H1 (cell line): ENCODE measurements at regions not wholly inside any gene's neighbourhood (a gene's known extent, or its start where the extent isn't known, plus 50 kb on each side); places are given as distances from the start of the nearest gene placed in this dataset.

Source experiments
- CTCF ChIA-PET: fragments of 300-600 bp; sonication (Branson Sonifier 250); formaldehyde crosslinking; loops from one replicate; lab custom pipeline; 2021; ENCODE audit not compliant: partially characterized antibody; lab: Charles Lee
- POLR2A ChIA-PET: fragments of 300-600 bp; sonication (Branson Sonifier 250); formaldehyde crosslinking; loops from one replicate; lab custom pipeline; 2021; ENCODE audit warnings: inconsistent platforms; ENCODE audit not compliant: partially characterized antibody; lab: Charles Lee
- DNase-seq, 2 experiments: peaks; one replicate each; pipeline versions ENCODE4 v3.0.0 to v3.0.0-alpha.2; 2010 to 2022; ENCODE audit warnings: low spot score in 2 of 2, low read depth in 1 of 2, mixed read lengths in 1 of 2
- FAIRE-seq: peaks from 2 replicates; lab custom pipeline; 2011; peaks lifted over from hg19 to GRCh38; lab: Jason Lieb, UNC
- H2AFZ ChIP-seq: 2 replicates; pipeline ENCODE4 v1.8.1; 2012; ENCODE audit warnings: low read length, inconsistent platforms
- H2AK5ac ChIP-seq: 2 replicates; pipeline ENCODE4 v1.6.1; 2013; ENCODE audit warnings: low read depth, low read length
- H2BK120ac ChIP-seq: replicated peaks from 2 replicates; pipeline ENCODE3; 2013; ENCODE audit warnings: low read depth, low read length, inconsistent platforms
- H2BK12ac ChIP-seq: 2 replicates; pipeline ENCODE4 v1.6.1; 2013; ENCODE audit warnings: low read depth, low read length
- H2BK15ac ChIP-seq: 2 replicates; pipeline ENCODE4 v1.6.1; 2013; ENCODE audit warnings: low read length
- H2BK20ac ChIP-seq: 2 replicates; pipeline ENCODE4 v1.6.1; 2013; ENCODE audit warnings: low read length
- H2BK5ac ChIP-seq: 2 replicates; pipeline ENCODE4 v1.6.1; 2013; ENCODE audit warnings: low read depth, low read length
- H3K14ac ChIP-seq: 2 replicates; pipeline ENCODE4 v1.6.1; 2013; ENCODE audit warnings: inconsistent platforms; ENCODE audit not compliant: insufficient read length
- H3K18ac ChIP-seq: 2 replicates; pipeline ENCODE4 v1.6.1; 2013; ENCODE audit warnings: low read length; ENCODE audit errors: extremely low read depth
- H3K23ac ChIP-seq: 2 replicates; pipeline ENCODE4 v1.6.1; 2013; ENCODE audit warnings: inconsistent platforms; ENCODE audit not compliant: insufficient read length
- H3K23me2 ChIP-seq: 2 replicates; pipeline ENCODE4 v1.6.1; 2013; ENCODE audit warnings: low read depth, low read length
- H3K27ac ChIP-seq: 2 replicates; pipeline ENCODE4 v1.6.1; 2011; ENCODE audit warnings: low read depth, low read length, inconsistent platforms
- H3K27me3 ChIP-seq, 4 experiments: replicated peaks in 1 of 4; 1 replicate in 1 of 4; 2 replicates in 3 of 4; pipeline versions ENCODE4 v1.6.1 to v1.8.1; 2011 to 2013; ENCODE audit warnings: low read length in 3 of 4, mild to moderate bottlenecking in 3 of 4, inconsistent platforms in 2 of 4, mixed read lengths in 2 of 4, moderate library complexity in 1 of 4; ENCODE audit not compliant: control insufficient read depth in 3 of 4, insufficient read depth in 3 of 4; ENCODE audit errors: extremely low read depth in 1 of 4
- H3K36me3 ChIP-seq, 4 experiments: 2 replicates each; pipeline versions ENCODE4 v1.6.1 to v1.8.1; 2011 to 2013; ENCODE audit warnings: mild to moderate bottlenecking in 4 of 4, low read length in 3 of 4, moderate library complexity in 2 of 4, control low read depth in 1 of 4, inconsistent platforms in 1 of 4; ENCODE audit not compliant: insufficient read depth in 4 of 4, control insufficient read depth in 2 of 4
- H3K4ac ChIP-seq: replicated peaks from 2 replicates; pipeline ENCODE3; 2013; ENCODE audit warnings: low read length, low read depth, mixed read lengths, inconsistent platforms; ENCODE audit not compliant: insufficient read length
- H3K4me1 ChIP-seq, 4 experiments: replicated peaks in 1 of 4; 1 replicate in 1 of 4; 2 replicates in 3 of 4; pipeline versions ENCODE4 v1.6.1 to v1.8.1; 2011 to 2013; ENCODE audit warnings: low read length in 3 of 4, inconsistent platforms in 2 of 4, mixed read lengths in 1 of 4; ENCODE audit not compliant: insufficient read depth in 4 of 4, control insufficient read depth in 3 of 4
- H3K4me2 ChIP-seq, 2 experiments: 2 replicates each; pipeline versions ENCODE4 v1.6.1 to v1.8.1; 2011 to 2013; ENCODE audit warnings: low read depth in 2 of 2, low read length in 2 of 2, control low read depth in 1 of 2, inconsistent platforms in 1 of 2, mild to moderate bottlenecking in 1 of 2; ENCODE audit not compliant: insufficient read depth in 1 of 2
- H3K4me3 ChIP-seq, 4 experiments: fragments of 200-600, 300-600 bp in 1 of 4; sonication (generic), shearing (Covaris generic), sonication (Bioruptor Twin) in 1 of 4; 2 replicates each; pipeline versions ENCODE4 v1.5.1 to v1.8.1; 2011 to 2016; ENCODE audit warnings: low read length in 4 of 4, low read depth in 3 of 4, control low read depth in 2 of 4, inconsistent platforms in 2 of 4, mild to moderate bottlenecking in 2 of 4, mixed read lengths in 1 of 4, moderate library complexity in 1 of 4; ENCODE audit not compliant: insufficient read depth in 2 of 4; ENCODE audit errors: extremely low read depth in 1 of 4
- H3K56ac ChIP-seq: replicated peaks from 2 replicates; pipeline ENCODE3; 2013; ENCODE audit warnings: low read depth, mild to moderate bottlenecking, mixed read lengths, low read length, inconsistent platforms; ENCODE audit not compliant: insufficient read length
- H3K79me1 ChIP-seq: 2 replicates; pipeline ENCODE4 v1.6.1; 2013; ENCODE audit warnings: low read depth, low read length, control low read depth
- H3K79me2 ChIP-seq, 2 experiments: 2 replicates each; pipeline versions ENCODE4 v1.6.1 to v1.8.1; 2012 to 2013; ENCODE audit warnings: low read length in 2 of 2, mild to moderate bottlenecking in 2 of 2, inconsistent platforms in 1 of 2; ENCODE audit not compliant: insufficient read depth in 2 of 2, control insufficient read depth in 1 of 2
- H3K9ac ChIP-seq, 4 experiments: replicated peaks in 1 of 4; 1 replicate in 1 of 4; 2 replicates in 3 of 4; pipeline versions ENCODE4 v1.6.1 to v1.8.1; 2011 to 2013; ENCODE audit warnings: low read depth in 3 of 4, low read length in 3 of 4, control low read depth in 2 of 4, mild to moderate bottlenecking in 2 of 4, moderate library complexity in 2 of 4, inconsistent platforms in 1 of 4; ENCODE audit errors: extremely low read depth in 1 of 4
- H3K9me3 ChIP-seq, 2 experiments: 2 replicates each; pipeline versions ENCODE4 v1.6.1 to v1.8.1; 2012 to 2013; ENCODE audit warnings: mild to moderate bottlenecking in 2 of 2, moderate library complexity in 2 of 2, control low read depth in 1 of 2, inconsistent platforms in 1 of 2, low read depth in 1 of 2, low read length in 1 of 2, mixed read lengths in 1 of 2; ENCODE audit not compliant: insufficient read depth in 2 of 2
- H4K20me1 ChIP-seq, 2 experiments: replicated peaks in 1 of 2; 2 replicates each; pipeline versions ENCODE3 to v1.8.1; 2011 to 2013; ENCODE audit warnings: inconsistent platforms in 2 of 2, low read length in 2 of 2, mild to moderate bottlenecking in 1 of 2; ENCODE audit not compliant: insufficient read depth in 2 of 2, control insufficient read depth in 1 of 2
- H4K5ac ChIP-seq: 2 replicates; pipeline ENCODE4 v1.6.1; 2013; ENCODE audit warnings: low read length, low read depth, mixed read lengths, inconsistent platforms; ENCODE audit not compliant: insufficient read length
- H4K8ac ChIP-seq: 2 replicates; pipeline ENCODE4 v1.8.0; 2013; ENCODE audit warnings: mild to moderate bottlenecking, moderate library complexity, low read length, inconsistent platforms; ENCODE audit not compliant: insufficient read depth; ENCODE audit errors: extremely low read depth
- H4K91ac ChIP-seq: replicated peaks from 2 replicates; pipeline ENCODE3; 2013; ENCODE audit warnings: low read length, mixed read lengths, inconsistent platforms; ENCODE audit not compliant: insufficient read length
- CEBPB ChIP-seq: IDR thresholded peaks from 2 replicates; pipeline ENCODE4 v1.6.1; 2012; ENCODE audit warnings: low read depth, low read length
- EZH2 ChIP-seq: fragments of 200-600 bp; sonication (generic); IDR thresholded peaks from 2 replicates; pipeline ENCODE4 v1.7.1; 2012; ENCODE audit warnings: low read depth, mild to moderate bottlenecking, moderate library complexity, low read length, inconsistent platforms; ENCODE audit not compliant: severe bottlenecking
- RBBP5 ChIP-seq: IDR thresholded peaks from 2 replicates; pipeline ENCODE4 v1.7.1; 2012; ENCODE audit warnings: low read depth, mild to moderate bottlenecking, inconsistent platforms, low read length, moderate library complexity, borderline replicate concordance
- SP2 ChIP-seq: IDR thresholded peaks from 2 replicates; pipeline ENCODE4 v1.6.1; 2012; ENCODE audit warnings: mild to moderate bottlenecking, low read length, inconsistent platforms
- SRF ChIP-seq: IDR thresholded peaks from 2 replicates; pipeline ENCODE4 v1.6.1; 2011; ENCODE audit warnings: mild to moderate bottlenecking, low read depth, low read length, moderate library complexity
- TBP ChIP-seq: IDR thresholded peaks from 2 replicates; pipeline ENCODE4 v1.6.1; 2011; ENCODE audit warnings: low read depth, low read length, improper control_type of control experiment
- ZNF274 ChIP-seq: IDR thresholded peaks from 2 replicates; pipeline ENCODE4 v1.7.0; 2012; ENCODE audit warnings: low read length, borderline replicate concordance; ENCODE audit errors: extremely low read depth
- WGBS, 2 experiments: shearing (Covaris generic) in 1 of 2; methylation state at CpG; one replicate each; pipeline versions ENCODE4 v1.1.6 to v1.1.7; 2013 to 2015; ENCODE audit warnings: low lambda C conversion rate in 2 of 2, mixed read lengths in 2 of 2, inconsistent platforms in 1 of 2, low coverage in 1 of 2, missing lambda C conversion rate in 1 of 2; ENCODE audit not compliant: insufficient replicate concordance in 2 of 2, insufficient coverage in 1 of 2, insufficient read length in 1 of 2; ENCODE audit errors: extremely low coverage in 1 of 2, missing lambda C conversion rate in 1 of 2; 5-methylcytosine and 5-hydroxymethylcytosine counted together
- TF ChIP-seq, protein P1 (sequence below): IDR thresholded peaks from 2 replicates; pipeline ENCODE4 v1.6.1; 2011; ENCODE audit warnings: low read length, improper control_type of control experiment

DNA sequence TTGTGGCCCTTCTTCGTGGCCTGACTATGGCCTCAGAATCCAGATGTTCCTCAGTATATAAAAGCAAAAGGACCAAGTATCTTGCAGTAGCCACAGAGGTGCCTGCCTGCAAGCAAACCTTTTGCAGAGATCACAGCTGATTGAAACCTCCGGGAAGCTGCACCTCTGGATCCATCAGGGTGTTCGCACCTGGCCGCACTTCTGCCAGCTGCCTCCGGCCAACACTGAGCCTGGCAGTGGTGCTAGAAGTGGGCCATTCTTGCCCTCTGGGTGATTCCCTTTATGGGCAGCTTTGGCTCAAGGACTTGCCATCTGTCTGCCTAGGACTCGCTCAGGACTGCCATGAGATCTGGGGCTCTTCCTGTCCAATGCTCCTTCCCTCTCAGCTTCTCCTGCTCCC is 214.6 kb upstream of the ECI2 start:
- WGBS, 2 experiments = 95% methylated on average over 6 of the region's 6 CpGs; no CpG with 5 or more reads in 1 of the 2 experiments
- Histone ChIP-seq H2BK120ac (no peak overlapping the region), H3K18ac (no peak overlapping the region), H3K9me3 (0 out of 4 replicates have a peak, but pooled peaks cover 0 to 2% of the 10 kb centered on the region in 2 experiments), H2AK5ac (no peak overlapping the region), H4K20me1 (no peaks in the 10 kb centered on the region), H2BK5ac (no peak overlapping the region), H3K36me3 (no peaks in the 10 kb centered on the region), H4K8ac (no peak overlapping the region), H3K4ac (no peak overlapping the region), H3K4me2 (no peak overlapping the region), H3K56ac (no peak overlapping the region), H3K23me2 (no peaks in the 10 kb centered on the region), H2BK12ac (no peak overlapping the region), H4K5ac (no peak overlapping the region), H2BK15ac (no peak overlapping the region), H3K79me1 (no peaks in the 10 kb centered on the region), H4K91ac (no peak overlapping the region), H2AFZ (no peak overlapping the region), H3K4me3 (no peak overlapping the region), H3K9ac (no peak overlapping the region), H3K79me2 (no peaks in the 10 kb centered on the region), H3K14ac (no peak overlapping the region), H3K27me3 (peaks cover 0 to 2% (median 0%) of the 10 kb centered on the region in 4 experiments; a peak in 1 of 7 replicates), H2BK20ac (no peak overlapping the region), H3K4me1 (no peaks in the 10 kb centered on the region), H3K27ac (no peak overlapping the region), H3K23ac (no peak overlapping the region)
- FAIRE-seq = no peak
- CTCF ChIA-PET = no interaction called here
- no peak for DNase-seq
- TF ChIP-seq RBBP5 = no peak
- TF ChIP-seq ZNF274 = no peak
- no peak for TF ChIP-seq SRF
- no peak for TF ChIP-seq CEBPB
- TF ChIP-seq, protein P1, sequence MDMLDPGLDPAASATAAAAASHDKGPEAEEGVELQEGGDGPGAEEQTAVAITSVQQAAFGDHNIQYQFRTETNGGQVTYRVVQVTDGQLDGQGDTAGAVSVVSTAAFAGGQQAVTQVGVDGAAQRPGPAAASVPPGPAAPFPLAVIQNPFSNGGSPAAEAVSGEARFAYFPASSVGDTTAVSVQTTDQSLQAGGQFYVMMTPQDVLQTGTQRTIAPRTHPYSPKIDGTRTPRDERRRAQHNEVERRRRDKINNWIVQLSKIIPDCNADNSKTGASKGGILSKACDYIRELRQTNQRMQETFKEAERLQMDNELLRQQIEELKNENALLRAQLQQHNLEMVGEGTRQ = no peak
- no peak for TF ChIP-seq SP2
- TF ChIP-seq EZH2 = no peak
- TF ChIP-seq TBP = no peak
- POLR2A ChIA-PET = interaction anchor here (1.0 kb wide), 1 partner anchor 8 kb away, joined by 3 read pairs; no protein-coding TSS in a partner anchor
